ENCODE measurements at regions not wholly inside any gene's neighbourhood (a gene's known extent, or its start where the extent isn't known, plus 50 kb on each side); places are given as distances from the start of the nearest gene placed in this dataset.

DNA sequence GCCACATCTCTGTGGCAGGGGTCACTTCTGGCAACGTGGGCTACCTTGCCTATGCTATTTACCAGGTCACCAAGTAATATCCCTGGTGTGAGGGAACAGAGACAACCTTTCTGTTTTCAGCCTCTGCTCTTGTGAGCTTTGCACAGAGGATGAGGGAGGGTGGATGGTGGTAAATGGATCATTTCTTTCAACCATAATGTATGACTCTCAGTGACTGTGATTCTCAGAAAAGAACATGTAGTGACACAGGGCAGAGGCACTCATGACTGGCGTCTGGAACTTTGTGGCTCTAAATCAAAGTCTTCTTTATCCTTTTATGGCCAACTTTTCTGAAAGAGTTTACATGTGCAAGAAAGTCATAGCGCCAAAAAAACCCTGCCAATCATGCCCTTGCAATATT is 153.5 kb upstream of the USP24 start:
- WGBS = 90% methylated on average over 3 of the region's 3 CpGs
- Histone ChIP-seq H3K27me3 (peaks cover 6% of the 10 kb centered on the region), H3K4me3 (no peak overlapping the region), H3K9me3 (peaks cover 3% of the 10 kb centered on the region), H3K36me3 (no peaks in the 10 kb centered on the region), H3K27ac (no peak overlapping the region), H3K4me1 (no peaks in the 10 kb centered on the region)
- no peak for DNase-seq (ENCODE audit: low spot score in 2 of 2)
- TF ChIP-seq POLR2A (IDR thresholded peaks at IDR 0.05) = no peak
- TF ChIP-seq, protein P1, sequence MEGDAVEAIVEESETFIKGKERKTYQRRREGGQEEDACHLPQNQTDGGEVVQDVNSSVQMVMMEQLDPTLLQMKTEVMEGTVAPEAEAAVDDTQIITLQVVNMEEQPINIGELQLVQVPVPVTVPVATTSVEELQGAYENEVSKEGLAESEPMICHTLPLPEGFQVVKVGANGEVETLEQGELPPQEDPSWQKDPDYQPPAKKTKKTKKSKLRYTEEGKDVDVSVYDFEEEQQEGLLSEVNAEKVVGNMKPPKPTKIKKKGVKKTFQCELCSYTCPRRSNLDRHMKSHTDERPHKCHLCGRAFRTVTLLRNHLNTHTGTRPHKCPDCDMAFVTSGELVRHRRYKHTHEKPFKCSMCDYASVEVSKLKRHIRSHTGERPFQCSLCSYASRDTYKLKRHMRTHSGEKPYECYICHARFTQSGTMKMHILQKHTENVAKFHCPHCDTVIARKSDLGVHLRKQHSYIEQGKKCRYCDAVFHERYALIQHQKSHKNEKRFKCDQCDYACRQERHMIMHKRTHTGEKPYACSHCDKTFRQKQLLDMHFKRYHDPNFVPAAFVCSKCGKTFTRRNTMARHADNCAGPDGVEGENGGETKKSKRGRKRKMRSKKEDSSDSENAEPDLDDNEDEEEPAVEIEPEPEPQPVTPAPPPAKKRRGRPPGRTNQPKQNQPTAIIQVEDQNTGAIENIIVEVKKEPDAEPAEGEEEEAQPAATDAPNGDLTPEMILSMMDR (IDR thresholded peaks at IDR 0.05) = no peak

DNA sequence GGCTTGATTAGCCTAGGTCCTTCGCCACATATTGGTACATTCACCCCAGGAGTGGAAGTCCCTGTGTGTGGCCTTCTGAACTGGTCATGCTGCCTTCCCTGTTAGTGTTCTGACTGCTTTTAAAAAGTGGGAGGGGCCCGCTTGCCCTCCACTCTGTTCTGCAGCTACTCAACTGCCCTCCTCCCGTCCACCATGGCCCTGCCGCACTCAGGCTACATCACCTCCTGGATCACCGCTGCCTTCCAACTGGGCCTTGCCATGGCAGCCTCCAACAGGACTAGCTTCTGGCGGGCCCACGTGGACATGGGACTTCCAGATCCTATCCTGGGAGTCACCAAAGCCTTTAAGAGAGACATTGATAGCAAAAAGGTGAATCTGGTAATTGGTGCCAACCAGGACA is 152.1 kb upstream of the USP24 start:
- no peak for DNase-seq (ENCODE audit: low spot score in 2 of 2)
- WGBS = 90% methylated on average over 5 of the region's 7 CpGs
- TF ChIP-seq, protein P1 (IDR thresholded peaks at IDR 0.05) = no peak

DNA sequence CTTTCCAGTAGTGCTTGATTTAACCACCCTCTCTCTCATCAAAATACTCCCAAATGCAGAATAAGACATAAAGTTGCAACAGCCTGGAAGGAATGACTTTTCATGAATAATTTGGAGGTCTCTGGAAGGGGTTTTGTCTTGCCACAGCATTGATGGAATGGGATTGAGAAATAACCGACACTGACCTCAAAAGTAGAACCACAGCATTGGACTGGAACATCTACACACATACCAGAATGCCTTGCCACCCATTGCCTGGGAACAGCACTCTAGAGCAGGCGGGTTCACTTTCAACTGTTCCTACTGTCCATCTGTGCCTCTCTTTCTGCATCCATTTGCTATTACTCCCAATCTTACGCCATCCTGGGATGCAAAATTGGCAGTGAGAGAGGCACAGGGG is 149.1 kb upstream of the USP24 start:
- Histone ChIP-seq H3K9me3 (peaks cover 3% of the 10 kb centered on the region), H3K36me3 (no peaks in the 10 kb centered on the region), H3K4me3 (no peak overlapping the region), H3K27me3 (peaks cover 6% of the 10 kb centered on the region), H3K4me1 (peaks cover 21% of the 10 kb centered on the region), H3K27ac (no peak overlapping the region)
- no peak for DNase-seq (ENCODE audit: low spot score in 2 of 2)
- WGBS = 76% methylated on average over 3 of the region's 3 CpGs
- TF ChIP-seq, protein P1 (IDR thresholded peaks at IDR 0.05) = no peak
- TF ChIP-seq POLR2AphosphoS5 (IDR thresholded peaks at IDR 0.05) (peak in 1 of 3 donors; percentile 11), EP300 (IDR thresholded peaks at IDR 0.05) (no peak), POLR2A (IDR thresholded peaks at IDR 0.05) (no peak)

More for the DNA sequence above, 152.1 kb upstream of the USP24 start:
- Histone ChIP-seq H3K27ac (no peak overlapping the region), H3K27me3 (peaks cover 6% of the 10 kb centered on the region), H3K4me3 (no peak overlapping the region), H3K4me1 (peaks cover 12% of the 10 kb centered on the region), H3K36me3 (no peaks in the 10 kb centered on the region), H3K9me3 (peaks cover 3% of the 10 kb centered on the region)

DNA sequence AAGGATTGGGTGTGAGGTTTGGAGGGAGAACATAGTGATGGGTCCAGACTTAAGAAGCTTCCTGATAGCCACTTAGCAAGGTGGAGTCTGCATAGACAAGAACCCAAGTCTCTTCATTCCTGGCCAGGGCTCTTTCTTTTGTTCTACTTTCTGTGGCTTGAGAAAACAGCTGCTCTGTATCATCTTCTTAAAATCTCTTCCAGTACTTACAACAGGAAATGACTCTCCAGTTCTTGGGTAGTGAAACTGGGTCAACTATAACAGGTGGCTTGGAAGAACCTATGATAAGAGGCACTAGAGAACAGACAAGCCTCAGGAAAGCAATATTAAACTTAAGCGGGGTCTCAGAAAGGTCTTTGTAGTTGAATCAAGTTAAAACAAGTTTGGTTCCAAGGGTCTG is 148.1 kb upstream of the USP24 start:
- peaks cover 3% of the 10 kb centered on the region for H3K9me3 ChIP-seq
- WGBS = 66% methylated on average over 1 of the region's 1 CpG
- H3K4me1 ChIP-seq = peaks cover 24% of the 10 kb centered on the region
- H3K27ac ChIP-seq = peak overlapping the region; percentile 62
- H3K27me3 ChIP-seq = peaks cover 3% of the 10 kb centered on the region
- no peak for TF ChIP-seq POLR2A (IDR thresholded peaks at IDR 0.05)
- no peak for TF ChIP-seq EP300 (IDR thresholded peaks at IDR 0.05)
- TF ChIP-seq, protein P1 (IDR thresholded peaks at IDR 0.05) = no peak
- no peak for TF ChIP-seq POLR2AphosphoS5 (IDR thresholded peaks at IDR 0.05)
- H3K4me3 ChIP-seq = no peak overlapping the region
- no peak for DNase-seq (ENCODE audit: low spot score in 2 of 2)
- H3K36me3 ChIP-seq = no peaks in the 10 kb centered on the region

DNA sequence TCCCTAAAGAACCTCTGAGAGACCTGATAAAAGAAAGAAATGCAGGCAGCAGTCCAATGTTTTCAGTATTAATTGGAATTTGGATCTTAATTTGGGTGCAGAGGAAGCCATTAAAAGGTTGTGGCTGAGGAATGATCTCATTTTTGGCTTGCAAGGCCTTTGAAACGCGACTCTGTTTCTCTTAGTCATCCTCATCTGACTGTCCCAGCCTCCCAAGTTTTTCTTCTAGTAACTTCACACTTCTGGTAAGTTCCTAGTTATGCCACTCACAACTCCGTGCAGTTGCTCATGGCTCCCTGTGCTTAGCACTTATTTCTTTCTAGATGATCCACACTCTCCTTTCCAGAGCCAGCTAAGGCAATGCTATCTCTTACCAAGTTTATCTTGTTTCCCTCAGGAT is 147.4 kb upstream of the USP24 start:
- Histone ChIP-seq H3K27ac (peak overlapping the region; percentile 62), H3K4me3 (no peak overlapping the region), H3K36me3 (no peaks in the 10 kb centered on the region), H3K9me3 (no peaks in the 10 kb centered on the region), H3K27me3 (peaks cover 2% of the 10 kb centered on the region), H3K4me1 (peaks cover 25% of the 10 kb centered on the region)
- 20% methylated on average over 3 of the region's 3 CpGs for WGBS
- no peak for DNase-seq (ENCODE audit: low spot score in 2 of 2)
- TF ChIP-seq EP300 (IDR thresholded peaks at IDR 0.05) (no peak), POLR2A (IDR thresholded peaks at IDR 0.05) (no peak), POLR2AphosphoS5 (IDR thresholded peaks at IDR 0.05) (no peak)
- TF ChIP-seq, protein P1 (IDR thresholded peaks at IDR 0.05) = no peak

Measured in suprapubic skin (tissue), 4 donors.